Spleen (tissue), 11 donors: ENCODE measurements at regions not wholly inside any gene's neighbourhood (a gene's known extent, or its start where the extent isn't known, plus 50 kb on each side); places are given as distances from the start of the nearest gene placed in this dataset.

Source experiments
- DNase-seq: peaks from one replicate; pipeline ENCODE4 v3.0.0-alpha.2; 2020
- H3K27ac ChIP-seq, 8 donors: fragments of 200-600 bp; sonication (generic) in 7 of 8; 1 replicate in 4 of 8; 2 replicates in 4 of 8; pipeline versions ENCODE4 v1.5.0 to v1.8.0; 2016 to 2021; ENCODE audit warnings: inconsistent platforms in 4 of 8, mild to moderate bottlenecking in 4 of 8, moderate library complexity in 1 of 8
- H3K27me3 ChIP-seq, 7 donors: fragments of 200-600 bp; sonication (generic) in 6 of 7; replicated peaks in 1 of 7; 1 replicate in 4 of 7; 2 replicates in 3 of 7; pipeline versions ENCODE4 v1.5.0 to v1.8.0; 2016 to 2021; ENCODE audit warnings: inconsistent platforms in 3 of 7, mild to moderate bottlenecking in 1 of 7
- H3K36me3 ChIP-seq, 6 donors: fragments of 200-600 bp; sonication (generic) in 5 of 6; 1 replicate in 4 of 6; 2 replicates in 2 of 6; pipeline versions ENCODE4 v1.5.0 to v1.8.0; 2016 to 2021; ENCODE audit warnings: inconsistent platforms in 2 of 6
- H3K4me1 ChIP-seq, 6 donors: fragments of 200-600 bp; sonication (generic) in 5 of 6; 1 replicate in 3 of 6; 2 replicates in 3 of 6; pipeline versions ENCODE4 v1.5.0 to v1.8.0; 2016 to 2021; ENCODE audit warnings: inconsistent platforms in 3 of 6
- H3K4me3 ChIP-seq, 8 donors: fragments of 200-600 bp; sonication (generic) in 7 of 8; 1 replicate in 4 of 8; 2 replicates in 4 of 8; pipeline versions ENCODE4 v1.5.0 to v1.8.0; 2016 to 2021; ENCODE audit warnings: inconsistent platforms in 4 of 8, mild to moderate bottlenecking in 4 of 8, moderate library complexity in 2 of 8
- H3K9me3 ChIP-seq, 8 donors: fragments of 200-600 bp; sonication (generic) in 7 of 8; 1 replicate in 4 of 8; 2 replicates in 4 of 8; pipeline versions ENCODE4 v1.5.0 to v1.8.0; 2016 to 2021; ENCODE audit warnings: inconsistent platforms in 4 of 8
- POLR2A ChIP-seq, 3 donors: fragments of 450-650 bp; IDR thresholded peaks; one replicate each; pipeline ENCODE4 v1.5.1; 2017; ENCODE audit warnings: antibody characterized with exemption in 3 of 3, mild to moderate bottlenecking in 1 of 3
- POLR2AphosphoS5 ChIP-seq, 3 donors: sonication (generic); formaldehyde crosslinking; IDR thresholded peaks; one replicate each; pipeline ENCODE4 v1.5.1; 2017; ENCODE audit warnings: antibody characterized with exemption in 3 of 3
- WGBS, 5 donors: extraction: QIAGEN DNeasy Blood & Tissue Kit in 3 of 5; methylation state at CpG; one replicate each; pipeline versions ENCODE4 v1.1.5 to v1.1.7; 2013 to 2018; 5-methylcytosine and 5-hydroxymethylcytosine counted together
- intact Hi-C: fragments of 100-400 bp; cut with DNase I; formaldehyde crosslinking; loops from one replicate; pipeline ENCODE4 v1.15.0; 2023; ENCODE audit warnings: low total_unique reads
- TF ChIP-seq, protein P1 (sequence below), 11 experiments: fragments of 200-600 bp in 7 of 11; fragments of 450-650 bp in 4 of 11; sonication (generic) in 4 of 11; IDR thresholded peaks in 8 of 11; conservative IDR thresholded peaks in 3 of 11; 1 replicate in 7 of 11; 2 replicates in 4 of 11; pipeline versions ENCODE4 v1.4.0 to v1.8.0; 2016 to 2021; ENCODE audit warnings: antibody characterized with exemption in 11 of 11, inconsistent platforms in 4 of 11, mild to moderate bottlenecking in 1 of 11
- donor health status: healthy with polysubstance abuse.
- donor health status: DM: no; HTN: no; CAD: no; lungs with moderate emphysema.
- donor health status: DM: no; HTN: no; CAD: no.
- donor health status: Bipolar disorder and iron deficiency.
- donor health status: healthy.
- donor health status: DM: no; HTN: no; CAD: no.
- donor health status: DM: yes; HTN: yes; CAD: no.

DNA sequence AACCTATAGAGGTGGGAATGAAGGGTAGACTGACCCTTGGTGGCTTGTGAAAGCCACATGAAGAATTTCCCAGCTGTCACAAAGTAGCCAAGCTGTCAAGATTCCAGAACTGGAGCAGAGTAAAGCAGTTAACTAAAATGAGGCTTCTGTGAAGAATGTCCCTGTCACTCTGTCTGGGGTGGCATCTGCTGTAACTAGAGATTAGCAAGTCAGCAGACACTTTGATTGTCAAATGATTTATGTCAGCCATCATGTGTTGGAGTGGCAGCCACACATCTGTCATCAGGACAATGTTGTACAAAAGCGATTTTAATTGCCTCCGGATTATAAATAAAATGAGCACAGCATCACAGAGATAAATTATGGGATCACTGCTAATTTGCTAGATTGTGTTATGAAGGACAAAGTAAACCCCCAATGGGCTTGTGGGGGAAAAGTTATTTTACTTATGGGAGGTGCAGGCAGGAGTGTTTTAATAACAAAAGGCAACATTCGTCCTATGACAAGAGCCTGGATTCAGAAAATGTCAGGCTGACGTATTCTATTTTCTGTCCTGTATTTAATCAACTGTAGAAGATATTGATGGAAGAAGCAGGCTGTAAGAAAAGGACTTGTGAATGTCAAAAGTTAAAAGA is 270.9 kb downstream of the FAM181B start:
- 83 to 89% (median 86%) methylated on average over 4 of the region's 4 CpGs for WGBS, 5 donors
- H3K9me3 ChIP-seq, result no peaks in the 10 kb centered on the region
- H3K27me3 ChIP-seq, result no peaks in the 10 kb centered on the region
- no peak for TF ChIP-seq POLR2A (IDR thresholded peaks at IDR 0.05)
- TF ChIP-seq, protein P1, sequence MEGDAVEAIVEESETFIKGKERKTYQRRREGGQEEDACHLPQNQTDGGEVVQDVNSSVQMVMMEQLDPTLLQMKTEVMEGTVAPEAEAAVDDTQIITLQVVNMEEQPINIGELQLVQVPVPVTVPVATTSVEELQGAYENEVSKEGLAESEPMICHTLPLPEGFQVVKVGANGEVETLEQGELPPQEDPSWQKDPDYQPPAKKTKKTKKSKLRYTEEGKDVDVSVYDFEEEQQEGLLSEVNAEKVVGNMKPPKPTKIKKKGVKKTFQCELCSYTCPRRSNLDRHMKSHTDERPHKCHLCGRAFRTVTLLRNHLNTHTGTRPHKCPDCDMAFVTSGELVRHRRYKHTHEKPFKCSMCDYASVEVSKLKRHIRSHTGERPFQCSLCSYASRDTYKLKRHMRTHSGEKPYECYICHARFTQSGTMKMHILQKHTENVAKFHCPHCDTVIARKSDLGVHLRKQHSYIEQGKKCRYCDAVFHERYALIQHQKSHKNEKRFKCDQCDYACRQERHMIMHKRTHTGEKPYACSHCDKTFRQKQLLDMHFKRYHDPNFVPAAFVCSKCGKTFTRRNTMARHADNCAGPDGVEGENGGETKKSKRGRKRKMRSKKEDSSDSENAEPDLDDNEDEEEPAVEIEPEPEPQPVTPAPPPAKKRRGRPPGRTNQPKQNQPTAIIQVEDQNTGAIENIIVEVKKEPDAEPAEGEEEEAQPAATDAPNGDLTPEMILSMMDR (IDR thresholded peaks at IDR 0.05 in 8 of 11, conservative IDR thresholded peaks at IDR 0.05 in 3 of 11), result no peak
- no peak for TF ChIP-seq POLR2AphosphoS5 (IDR thresholded peaks at IDR 0.05)
- no peak for DNase-seq
- no peak overlapping the region for H3K27ac ChIP-seq
- intact Hi-C loops, result no loop called here
- no peaks in the 10 kb centered on the region for H3K4me1 ChIP-seq
- no peaks in the 10 kb centered on the region for H3K36me3 ChIP-seq
- H3K4me3 ChIP-seq, result no peak overlapping the region

DNA sequence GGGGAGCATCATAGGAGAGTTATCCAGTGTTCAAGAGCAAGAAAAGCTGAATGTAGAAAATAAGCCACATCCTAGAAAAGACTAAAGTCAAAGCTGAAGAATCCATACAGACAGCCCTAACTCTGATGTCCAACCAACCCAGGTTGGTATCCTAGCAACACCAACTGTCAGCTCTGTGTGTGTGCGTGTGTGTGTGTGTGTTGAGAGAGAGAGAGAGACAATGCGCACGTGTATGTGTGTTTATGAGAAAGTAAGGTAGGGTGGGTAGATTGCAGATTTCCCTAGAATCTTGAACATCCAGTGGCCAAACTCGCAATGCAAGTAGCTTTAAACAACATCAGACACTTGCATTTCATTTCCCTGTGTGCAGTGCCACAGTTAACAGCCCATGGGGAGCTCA is 274.9 kb downstream of the FAM181B start:
- Histone ChIP-seq H3K36me3 (no peaks in the 10 kb centered on the region), H3K27me3 (no peaks in the 10 kb centered on the region), H3K27ac (no peak overlapping the region), H3K4me1 (no peaks in the 10 kb centered on the region), H3K9me3 (no peaks in the 10 kb centered on the region), H3K4me3 (no peak overlapping the region)
- no peak for DNase-seq
- TF ChIP-seq, protein P1 (IDR thresholded peaks at IDR 0.05 in 8 of 11, conservative IDR thresholded peaks at IDR 0.05 in 3 of 11), result no peak
- 19 to 53% (median 41%) methylated on average over 4 of the region's 4 CpGs for WGBS, 5 donors
- intact Hi-C loops, result no loop called here

DNA sequence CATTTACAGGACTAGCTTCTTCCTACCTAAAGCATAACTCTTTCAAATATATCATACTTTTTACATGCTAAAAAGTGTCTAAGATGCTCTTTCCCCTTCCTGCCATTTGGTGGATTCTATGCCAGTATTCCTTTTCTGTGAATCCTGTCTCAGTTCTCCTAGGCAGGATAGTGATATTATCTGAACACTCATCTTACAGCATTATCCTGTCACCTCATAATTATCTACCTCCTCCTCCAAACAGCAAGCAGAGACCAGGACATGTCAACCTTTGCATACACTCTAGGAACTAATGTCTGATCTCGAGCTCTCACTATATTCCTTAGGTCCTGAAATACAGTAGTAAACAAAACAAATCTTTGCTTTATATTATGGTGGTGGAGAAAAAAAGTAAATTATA is 275.5 kb downstream of the FAM181B start:
- TF ChIP-seq POLR2AphosphoS5 (IDR thresholded peaks at IDR 0.05), result no peak
- TF ChIP-seq, protein P1 (IDR thresholded peaks at IDR 0.05 in 8 of 11, conservative IDR thresholded peaks at IDR 0.05 in 3 of 11), result no peak
- TF ChIP-seq POLR2A (IDR thresholded peaks at IDR 0.05), result no peak
- intact Hi-C loops, result no loop called here
- Histone ChIP-seq H3K9me3 (no peaks in the 10 kb centered on the region), H3K27me3 (no peaks in the 10 kb centered on the region), H3K27ac (no peak overlapping the region), H3K36me3 (no peaks in the 10 kb centered on the region), H3K4me3 (no peak overlapping the region), H3K4me1 (no peaks in the 10 kb centered on the region)
- DNase-seq, result no peak
- 56 to 79% (median 62%) methylated on average over 1 of the region's 1 CpG for WGBS, 5 donors

DNA sequence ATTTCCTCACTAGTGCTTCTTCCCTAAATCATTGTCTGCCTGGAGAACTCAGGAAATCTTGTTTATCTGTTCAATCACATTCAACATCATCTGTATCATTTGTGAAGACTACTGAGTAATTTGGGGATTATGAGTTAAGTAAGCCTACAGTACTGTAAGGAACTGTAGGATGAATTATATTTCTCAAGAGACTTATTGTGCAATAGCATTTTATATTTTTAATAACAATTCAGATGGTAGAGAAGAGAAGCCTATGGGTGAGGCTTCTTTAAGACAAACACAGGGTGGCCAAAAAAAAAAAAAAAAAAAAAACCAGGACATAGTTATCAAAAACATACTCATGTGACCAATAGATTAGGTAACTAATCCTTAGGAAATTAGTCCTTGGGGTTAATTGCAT is 282.7 kb downstream of the FAM181B start:
- H3K4me3 ChIP-seq, result no peak overlapping the region
- no peak for DNase-seq
- H3K36me3 ChIP-seq, result no peaks in the 10 kb centered on the region
- TF ChIP-seq, protein P1 (IDR thresholded peaks at IDR 0.05 in 8 of 11, conservative IDR thresholded peaks at IDR 0.05 in 3 of 11), result no peak
- no peak for TF ChIP-seq POLR2A (IDR thresholded peaks at IDR 0.05)
- H3K27ac ChIP-seq, result no peak overlapping the region
- no peaks in the 10 kb centered on the region for H3K4me1 ChIP-seq
- no peaks in the 10 kb centered on the region for H3K27me3 ChIP-seq
- H3K9me3 ChIP-seq, result no peaks in the 10 kb centered on the region
- intact Hi-C loops, result no loop called here
